IMR-90 (cell line): ENCODE measurements at regions not wholly inside any gene's neighbourhood (a gene's known extent, or its start where the extent isn't known, plus 50 kb on each side); places are given as distances from the start of the nearest gene placed in this dataset.

Experiments
- ATAC-seq: fragments of 200-7000 bp; cut with Tn5 transposase; 2 replicates; pipeline ENCODE4 v1.9.1; 2020; ENCODE audit warnings: low read depth, mild to moderate bottlenecking, moderate library complexity
- BruUV-seq: library from RNA; stranded (reverse); fragments of 400-500 nt; replicated peaks from 2 replicates; lab custom pipeline; 2021; lab: Mats Ljungman, UMichigan
- CTCF ChIA-PET: fragments of 300-600 bp; formaldehyde crosslinking; extraction: SDS; loops from one replicate; lab custom pipeline; 2021; ENCODE audit warnings: antibody characterized with exemption; lab: Yijun Ruan, JAX
- POLR2A ChIA-PET: fragments of 300-600 bp; sonication (Branson Sonifier 250); formaldehyde crosslinking; loops from one replicate; lab custom pipeline; 2022; ENCODE audit warnings: antibody characterized with exemption; ENCODE audit not compliant: unreplicated experiment; lab: Charles Lee
- DNase-seq: peaks from one replicate; pipeline ENCODE4 v3.0.0; 2013
- H2AFZ ChIP-seq: replicated peaks from 2 replicates; pipeline ENCODE3; 2013; ENCODE audit warnings: low read length, mild to moderate bottlenecking; ENCODE audit not compliant: poor library complexity
- H2AK5ac ChIP-seq: 2 replicates; pipeline ENCODE4 v1.6.1; 2013; ENCODE audit warnings: low read depth, low read length, inconsistent platforms
- H2AK9ac ChIP-seq: replicated peaks from 2 replicates; pipeline ENCODE3; 2013; ENCODE audit warnings: mild to moderate bottlenecking, low read depth, low read length, moderate library complexity; ENCODE audit not compliant: poor library complexity
- H2BK120ac ChIP-seq: 2 replicates; pipeline ENCODE4 v1.6.1; 2013; ENCODE audit warnings: low read depth, low read length, inconsistent platforms
- H2BK15ac ChIP-seq: 3 replicates; pipeline ENCODE4 v1.6.1; 2013; ENCODE audit warnings: low read depth, low read length, inconsistent platforms
- H2BK20ac ChIP-seq: 2 replicates; pipeline ENCODE4 v1.6.1; 2013; ENCODE audit warnings: low read depth, mild to moderate bottlenecking, inconsistent platforms, low read length, moderate library complexity
- H2BK5ac ChIP-seq: 2 replicates; pipeline ENCODE4 v1.6.1; 2013; ENCODE audit warnings: mild to moderate bottlenecking, low read depth, low read length, inconsistent platforms; ENCODE audit not compliant: poor library complexity, severe bottlenecking
- H3K14ac ChIP-seq: replicated peaks from 2 replicates; pipeline ENCODE4 v1.6.1; 2013; ENCODE audit warnings: low read depth, low read length, inconsistent platforms
- H3K18ac ChIP-seq: 2 replicates; pipeline ENCODE4 v1.6.1; 2013; ENCODE audit warnings: low read depth, low read length, control low read depth
- H3K23ac ChIP-seq: 2 replicates; pipeline ENCODE4 v1.6.1; 2013; ENCODE audit warnings: low read depth, low read length, inconsistent platforms
- H3K27ac ChIP-seq: 2 replicates; pipeline ENCODE4 v1.5.1; 2013; ENCODE audit warnings: mild to moderate bottlenecking, control low read depth, low read length; ENCODE audit not compliant: insufficient read depth
- H3K27me3 ChIP-seq: 2 replicates; pipeline ENCODE4 v1.6.1; 2013; ENCODE audit warnings: low read length; ENCODE audit not compliant: control insufficient read depth, insufficient read depth
- H3K36me3 ChIP-seq: 2 replicates; pipeline ENCODE4 v1.6.1; 2013; ENCODE audit warnings: low read length, mixed read lengths; ENCODE audit not compliant: control insufficient read depth, insufficient read depth
- H3K4ac ChIP-seq: 2 replicates; pipeline ENCODE4 v1.6.1; 2013; ENCODE audit warnings: low read depth, low read length, inconsistent platforms
- H3K4me1 ChIP-seq: 2 replicates; pipeline ENCODE4 v1.6.1; 2013; ENCODE audit warnings: low read length, mixed read lengths; ENCODE audit not compliant: control insufficient read depth, insufficient read depth
- H3K4me2 ChIP-seq: 2 replicates; pipeline ENCODE4 v1.6.1; 2013; ENCODE audit warnings: low read depth, mild to moderate bottlenecking, control low read depth, low read length, moderate library complexity
- H3K4me3 ChIP-seq: 2 replicates; pipeline ENCODE4 v1.5.1; 2013; ENCODE audit warnings: low read depth, mild to moderate bottlenecking, control low read depth, low read length, moderate library complexity; ENCODE audit not compliant: insufficient read depth
- H3K56ac ChIP-seq: 2 replicates; pipeline ENCODE4 v1.6.1; 2013; ENCODE audit warnings: low read length, inconsistent platforms; ENCODE audit not compliant: insufficient read depth; ENCODE audit errors: extremely low read depth
- H3K79me1 ChIP-seq, 2 experiments: 2 replicates each; pipeline ENCODE4 v1.6.1; 2013; ENCODE audit warnings: low read length in 2 of 2, inconsistent platforms in 1 of 2, low read depth in 1 of 2
- H3K9ac ChIP-seq: 2 replicates; pipeline ENCODE4 v1.6.1; 2013; ENCODE audit warnings: low read depth, low read length, control low read depth
- H3K9me1 ChIP-seq: 2 replicates; pipeline ENCODE4 v1.6.1; 2013; ENCODE audit warnings: low read length, inconsistent platforms; ENCODE audit not compliant: insufficient read depth
- H3K9me3 ChIP-seq: 2 replicates; pipeline ENCODE4 v1.6.1; 2013; ENCODE audit warnings: low read length; ENCODE audit not compliant: control insufficient read depth, insufficient read depth
- H4K20me1 ChIP-seq: 2 replicates; pipeline ENCODE4 v1.6.1; 2013; ENCODE audit warnings: low read length, inconsistent platforms; ENCODE audit not compliant: insufficient read depth
- H4K5ac ChIP-seq: 2 replicates; pipeline ENCODE4 v1.6.1; 2013; ENCODE audit warnings: mild to moderate bottlenecking, low read depth, low read length, control low read depth
- H4K8ac ChIP-seq, 2 experiments: 2 replicates each; pipeline ENCODE4 v1.6.1; 2013; ENCODE audit warnings: low read depth in 2 of 2, low read length in 2 of 2, control low read depth in 1 of 2, inconsistent platforms in 1 of 2
- H4K91ac ChIP-seq: 2 replicates; pipeline ENCODE4 v1.6.1; 2013; ENCODE audit warnings: low read depth, low read length, inconsistent platforms; ENCODE audit not compliant: insufficient read depth
- BHLHE40 ChIP-seq: fragments of 150-350 bp; IDR thresholded peaks from 2 replicates; pipeline ENCODE4 v1.6.1; 2016; ENCODE audit warnings: mild to moderate bottlenecking, low read depth, low read length
- CEBPB ChIP-seq: IDR thresholded peaks from 2 replicates; pipeline ENCODE4 v1.6.1; 2012; ENCODE audit warnings: low read depth, low read length, improper control_type of control experiment
- CHD1 ChIP-seq: IDR thresholded peaks from 2 replicates; pipeline ENCODE4 v1.6.1; 2012; ENCODE audit warnings: low read depth, low read length, improper control_type of control experiment
- FOS ChIP-seq: fragments of 150-350 bp; IDR thresholded peaks from 2 replicates; pipeline ENCODE4 v1.6.1; 2016; ENCODE audit warnings: low read depth, low read length
- MAFK ChIP-seq: IDR thresholded peaks from 2 replicates; pipeline ENCODE4 v1.6.1; 2012; ENCODE audit warnings: low read depth, low read length, improper control_type of control experiment
- MAZ ChIP-seq: IDR thresholded peaks from 2 replicates; pipeline ENCODE4 v1.6.1; 2012; ENCODE audit warnings: low read depth, mild to moderate bottlenecking, low read length, improper control_type of control experiment, moderate library complexity, borderline replicate concordance
- MXI1 ChIP-seq: IDR thresholded peaks from 2 replicates; pipeline ENCODE4 v1.6.1; 2012; ENCODE audit warnings: low read depth, mild to moderate bottlenecking, low read length, moderate library complexity, borderline replicate concordance
- NFE2L2 ChIP-seq: fragments of 150-350 bp; IDR thresholded peaks from 2 replicates; pipeline ENCODE4 v1.6.1; 2016; ENCODE audit warnings: low read depth, mild to moderate bottlenecking, low read length
- POLR2A ChIP-seq: IDR thresholded peaks from 2 replicates; pipeline ENCODE4 v1.6.1; 2012; ENCODE audit warnings: mild to moderate bottlenecking, low read depth, low read length
- RAD21 ChIP-seq: IDR thresholded peaks from 2 replicates; pipeline ENCODE4 v1.6.1; 2012; ENCODE audit warnings: low read length, improper control_type of control experiment
- RCOR1 ChIP-seq: IDR thresholded peaks from 2 replicates; pipeline ENCODE4 v1.6.1; 2012; ENCODE audit warnings: mild to moderate bottlenecking, low read length, improper control_type of control experiment; ENCODE audit not compliant: insufficient replicate concordance
- RFX5 ChIP-seq: IDR thresholded peaks from 2 replicates; pipeline ENCODE4 v1.8.0; 2012; ENCODE audit warnings: low read depth, mild to moderate bottlenecking, low read length, moderate library complexity
- SMC3 ChIP-seq: fragments of 150-350 bp; IDR thresholded peaks from 2 replicates; pipeline ENCODE4 v1.6.1; 2016; ENCODE audit warnings: low read depth, mild to moderate bottlenecking, antibody characterized with exemption, low read length, moderate library complexity
- USF2 ChIP-seq: fragments of 150-350 bp; IDR thresholded peaks from 2 replicates; pipeline ENCODE4 v1.6.1; 2017; ENCODE audit warnings: mild to moderate bottlenecking, antibody characterized with exemption, low read length, low read depth
- WGBS, 2 experiments: methylation state at CpG; one replicate each; pipeline versions ENCODE4 v1.1.5 to v1.1.7; 2013; ENCODE audit warnings: missing lambda C conversion rate in 2 of 2; ENCODE audit not compliant: insufficient read length in 1 of 2; ENCODE audit errors: extremely low coverage in 2 of 2; 5-methylcytosine and 5-hydroxymethylcytosine counted together
- dilution Hi-C: fragments of 300-500 bp; cut with HindIII; formaldehyde crosslinking; loops from one replicate; pipeline ENCODE4 v1.14.3; 2018; ENCODE audit warnings: low sequenced_read_pairs; ENCODE audit not compliant: unreplicated experiment
- in situ Hi-C: fragments of 300-500 bp; cut with MboI; formaldehyde crosslinking; loops from 3 replicates; pipeline ENCODE4 v1.14.3; 2019; ENCODE audit warnings: low sequenced_read_pairs, inconsistent platforms, mixed read lengths
- intact Hi-C: fragments of 100-400 bp; cut with micrococcal nuclease; formaldehyde crosslinking; loops from 2 replicates; pipeline ENCODE4 v1.10.0; 2022
- TF ChIP-seq, protein P1 (sequence below): conservative IDR thresholded peaks from 2 replicates; pipeline ENCODE4 v1.5.1; 2012; ENCODE audit warnings: mild to moderate bottlenecking, low read depth, low read length, improper control_type of control experiment
- TF ChIP-seq, protein P2 (sequence below): fragments of 150-350 bp; IDR thresholded peaks from 2 replicates; pipeline ENCODE4 v1.6.1; 2016; ENCODE audit warnings: low read depth, mild to moderate bottlenecking, low read length, moderate library complexity, borderline replicate concordance

DNA sequence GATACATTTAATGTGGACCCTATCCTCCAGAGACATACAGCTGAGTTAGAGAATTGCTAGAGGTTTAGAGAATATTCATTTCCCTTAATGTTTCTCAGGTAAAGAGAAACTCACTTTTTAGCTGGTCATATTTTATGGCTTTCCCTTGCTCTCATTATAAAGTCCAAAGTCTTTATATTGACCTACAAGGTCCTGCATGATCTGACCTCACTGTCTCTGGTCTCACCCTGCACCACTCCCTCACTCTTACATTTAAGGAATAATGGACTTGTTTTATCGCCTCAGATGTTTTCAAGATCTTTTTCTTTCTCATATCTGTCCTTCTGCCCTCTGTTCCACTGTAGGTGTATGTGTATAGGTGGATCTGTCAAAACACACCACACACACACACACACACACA lies 597.3 kb downstream of the PLCL1 start:
- H3K4ac ChIP-seq: no peak overlapping the region

More for the DNA sequence above, 597.3 kb downstream of the PLCL1 start:
- H4K8ac ChIP-seq: no peak overlapping the region
- no peaks in the 10 kb centered on the region for H3K36me3 ChIP-seq
- H3K4me2 ChIP-seq: no peak overlapping the region
- dilution Hi-C loops: no loop called here
- no peak overlapping the region for H3K18ac ChIP-seq
- H2BK20ac ChIP-seq: no peak overlapping the region
- H2AK9ac ChIP-seq: no peak overlapping the region
- no peak overlapping the region for H2AK5ac ChIP-seq
- H3K9me3 ChIP-seq: no peaks in the 10 kb centered on the region
- H3K14ac ChIP-seq: no peak overlapping the region
- intact Hi-C loops: no loop called here
- H3K9me1 ChIP-seq: no peaks in the 10 kb centered on the region
- no peaks in the 10 kb centered on the region for H3K27me3 ChIP-seq
- H3K4me1 ChIP-seq: no peaks in the 10 kb centered on the region
- no peaks in the 10 kb centered on the region for H3K79me1 ChIP-seq
- H3K9ac ChIP-seq: no peak overlapping the region
- no peaks in the 10 kb centered on the region for H4K20me1 ChIP-seq
- DNase-seq (no peak), ATAC-seq (no peak)
- H3K23ac ChIP-seq: no peak overlapping the region
- no peak overlapping the region for H3K4me3 ChIP-seq
- no TSS peak for BruUV-seq
- TF ChIP-seq FOS (no peak), BHLHE40 (no peak), USF2 (no peak), RCOR1 (no peak), RFX5 (no peak), SMC3 (no peak), MAFK (no peak), RAD21 (no peak), POLR2A (no peak), NFE2L2 (no peak), CEBPB (no peak), MXI1 (no peak), CHD1 (no peak), MAZ (no peak)
- TF ChIP-seq, protein P1, sequence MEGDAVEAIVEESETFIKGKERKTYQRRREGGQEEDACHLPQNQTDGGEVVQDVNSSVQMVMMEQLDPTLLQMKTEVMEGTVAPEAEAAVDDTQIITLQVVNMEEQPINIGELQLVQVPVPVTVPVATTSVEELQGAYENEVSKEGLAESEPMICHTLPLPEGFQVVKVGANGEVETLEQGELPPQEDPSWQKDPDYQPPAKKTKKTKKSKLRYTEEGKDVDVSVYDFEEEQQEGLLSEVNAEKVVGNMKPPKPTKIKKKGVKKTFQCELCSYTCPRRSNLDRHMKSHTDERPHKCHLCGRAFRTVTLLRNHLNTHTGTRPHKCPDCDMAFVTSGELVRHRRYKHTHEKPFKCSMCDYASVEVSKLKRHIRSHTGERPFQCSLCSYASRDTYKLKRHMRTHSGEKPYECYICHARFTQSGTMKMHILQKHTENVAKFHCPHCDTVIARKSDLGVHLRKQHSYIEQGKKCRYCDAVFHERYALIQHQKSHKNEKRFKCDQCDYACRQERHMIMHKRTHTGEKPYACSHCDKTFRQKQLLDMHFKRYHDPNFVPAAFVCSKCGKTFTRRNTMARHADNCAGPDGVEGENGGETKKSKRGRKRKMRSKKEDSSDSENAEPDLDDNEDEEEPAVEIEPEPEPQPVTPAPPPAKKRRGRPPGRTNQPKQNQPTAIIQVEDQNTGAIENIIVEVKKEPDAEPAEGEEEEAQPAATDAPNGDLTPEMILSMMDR: no peak
- TF ChIP-seq, protein P2, sequence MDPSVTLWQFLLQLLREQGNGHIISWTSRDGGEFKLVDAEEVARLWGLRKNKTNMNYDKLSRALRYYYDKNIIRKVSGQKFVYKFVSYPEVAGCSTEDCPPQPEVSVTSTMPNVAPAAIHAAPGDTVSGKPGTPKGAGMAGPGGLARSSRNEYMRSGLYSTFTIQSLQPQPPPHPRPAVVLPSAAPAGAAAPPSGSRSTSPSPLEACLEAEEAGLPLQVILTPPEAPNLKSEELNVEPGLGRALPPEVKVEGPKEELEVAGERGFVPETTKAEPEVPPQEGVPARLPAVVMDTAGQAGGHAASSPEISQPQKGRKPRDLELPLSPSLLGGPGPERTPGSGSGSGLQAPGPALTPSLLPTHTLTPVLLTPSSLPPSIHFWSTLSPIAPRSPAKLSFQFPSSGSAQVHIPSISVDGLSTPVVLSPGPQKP: no peak
- no peak overlapping the region for H2AFZ ChIP-seq
- CTCF ChIA-PET: no interaction called here
- H2BK5ac ChIP-seq: no peak overlapping the region
- WGBS, 2 experiments: no CpG with 5 or more reads among the region's 1 CpG
- no peak overlapping the region for H4K5ac ChIP-seq
- no peak overlapping the region for H4K91ac ChIP-seq
- in situ Hi-C loops: no loop called here
- H3K27ac ChIP-seq: no peak overlapping the region
- POLR2A ChIA-PET: no interaction called here
- no peak overlapping the region for H3K56ac ChIP-seq
- H2BK15ac ChIP-seq: no peak overlapping the region
- no peak overlapping the region for H2BK120ac ChIP-seq
